PC-3 (cell line): ENCODE measurements at regions not wholly inside any gene's neighbourhood (a gene's known extent, or its start where the extent isn't known, plus 50 kb on each side); places are given as distances from the start of the nearest gene placed in this dataset.
"Not testable (repeated sequence)": the region's sequence is repeated elsewhere in the genome, so short reads cannot be mapped to it uniquely, and the experiment has no call there.

Experiments used
- ATAC-seq: fragments of 200-7000 bp; cut with Tn5 transposase; 2 replicates; pipeline ENCODE4 v1.9.1; 2020; ENCODE audit warnings: mild to moderate bottlenecking, moderate library complexity
- BruUV-seq: library from RNA; stranded (reverse); fragments of 400-500 nt; replicated peaks from 2 replicates; lab custom pipeline; 2021; lab: Mats Ljungman, UMichigan
- CTCF ChIA-PET: fragments of 300-600 bp; sonication (Branson Sonifier 250); formaldehyde crosslinking; loops from one replicate; lab custom pipeline; 2022; ENCODE audit warnings: antibody characterized with exemption; lab: Charles Lee
- POLR2A ChIA-PET: fragments of 300-600 bp; sonication (Branson Sonifier 250); formaldehyde crosslinking; loops from one replicate; lab custom pipeline; 2022; ENCODE audit warnings: antibody characterized with exemption; ENCODE audit not compliant: unreplicated experiment; lab: Charles Lee
- DNase-seq: peaks from one replicate; pipeline ENCODE4 v3.0.0-alpha.2; 2015
- H2AFZ ChIP-seq: fragments of 300-600 bp; sonication (generic); 2 replicates; pipeline ENCODE4 v1.6.0; 2016; ENCODE audit warnings: antibody characterized with exemption, low read length
- H3F3A ChIP-seq: fragments of 300-600 bp; sonication (generic); one replicate; pipeline ENCODE4 v1.6.0; 2017; ENCODE audit warnings: antibody characterized with exemption, low read length, control low read depth, mild to moderate bottlenecking; ENCODE audit not compliant: unreplicated experiment
- H3K27ac ChIP-seq: fragments of 300-600 bp; sonication (generic); 2 replicates; pipeline ENCODE4 v1.5.1; 2016; ENCODE audit warnings: mild to moderate bottlenecking, low read length
- H3K27me3 ChIP-seq: fragments of 300-600 bp; sonication (generic); 2 replicates; pipeline ENCODE4 v1.6.1; 2016; ENCODE audit warnings: low read length, mixed read lengths
- H3K36me3 ChIP-seq: fragments of 300-600 bp; sonication (generic); 2 replicates; pipeline ENCODE4 v1.6.1; 2016; ENCODE audit warnings: low read depth, mixed run types, low read length, mixed read lengths
- H3K4me1 ChIP-seq: fragments of 300-600 bp; sonication (generic); 2 replicates; pipeline ENCODE4 v1.5.1; 2016; ENCODE audit warnings: low read length; ENCODE audit not compliant: insufficient read depth
- H3K4me2 ChIP-seq: fragments of 300-600 bp; sonication (generic); 2 replicates; pipeline ENCODE4 v1.6.0; 2016; ENCODE audit warnings: low read length
- H3K4me3 ChIP-seq: fragments of 300-600 bp; sonication (generic); 2 replicates; pipeline ENCODE4 v1.5.1; 2016; ENCODE audit warnings: mild to moderate bottlenecking, low read length, mixed read lengths
- H3K79me2 ChIP-seq: fragments of 300-600 bp; sonication (generic); 2 replicates; pipeline ENCODE4 v1.6.1; 2017; ENCODE audit warnings: low read length, mixed read lengths
- H3K9ac ChIP-seq: fragments of 300-600 bp; sonication (generic); 2 replicates; pipeline ENCODE4 v1.6.0; 2016; ENCODE audit warnings: mild to moderate bottlenecking, low read length
- H3K9me2 ChIP-seq: fragments of 300-600 bp; sonication (generic); replicated peaks from 2 replicates; pipeline ENCODE4 v1.6.1; 2016; ENCODE audit warnings: mixed run types, low read length, mixed read lengths
- H3K9me3 ChIP-seq: fragments of 300-600 bp; sonication (generic); 2 replicates; pipeline ENCODE4 v1.6.1; 2016; ENCODE audit warnings: low read length, mixed read lengths
- H4K20me1 ChIP-seq: fragments of 300-600 bp; sonication (generic); 2 replicates; pipeline ENCODE4 v1.6.1; 2016; ENCODE audit warnings: low read length, mixed read lengths
- CTCF ChIP-seq: fragments of 300-600 bp; sonication (generic); conservative IDR thresholded peaks from 2 replicates; pipeline ENCODE4 v1.5.1; 2017; ENCODE audit warnings: antibody characterized with exemption, low read depth, mild to moderate bottlenecking, low read length
- intact Hi-C: fragments of 100-400 bp; cut with micrococcal nuclease; formaldehyde crosslinking; loops from 2 replicates; pipeline ENCODE4 v1.9.0; 2023

DNA sequence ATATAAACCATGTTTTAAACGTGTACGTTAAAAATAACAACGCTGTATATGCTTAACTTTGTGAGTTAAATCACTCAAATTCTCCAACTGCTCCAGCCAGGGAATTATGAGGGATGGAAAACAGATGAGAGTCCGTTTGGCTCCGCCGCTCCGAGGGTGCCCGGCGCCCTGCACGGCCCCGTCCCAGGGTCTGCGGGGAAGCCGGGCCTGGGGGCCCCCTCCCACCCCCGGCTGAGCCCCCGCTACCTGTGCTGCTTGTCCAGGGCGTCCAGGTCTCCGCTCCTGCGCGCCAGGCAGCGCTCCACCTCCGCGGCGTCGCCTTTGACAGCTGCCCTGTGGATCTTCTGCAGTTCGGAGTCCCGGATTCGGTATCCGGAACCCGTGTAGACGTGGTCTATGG is 415.5 kb downstream of the FOXD4L4 start:
- H3K4me1 ChIP-seq, intact Hi-C loops, BruUV-seq, H3K9me3 ChIP-seq, H2AFZ ChIP-seq, ATAC-seq, H3F3A ChIP-seq, H3K79me2 ChIP-seq, H4K20me1 ChIP-seq, POLR2A ChIA-PET, H3K9me2 ChIP-seq, H3K4me2 ChIP-seq, H3K36me3 ChIP-seq, H3K27ac ChIP-seq, DNase-seq, H3K4me3 ChIP-seq, H3K9ac ChIP-seq, CTCF ChIA-PET, H3K27me3 ChIP-seq: not testable (repeated sequence)

GRCh38 chr9:66153021-66153725 is 416.2 kb downstream of the FOXD4L4 start:
- peak overlapping the region; percentile 42; the same call in 1 of the 2 replicates for H3K4me3 ChIP-seq
- H3K36me3 ChIP-seq, H3K9ac ChIP-seq, H4K20me1 ChIP-seq, POLR2A ChIA-PET, H3K79me2 ChIP-seq, H3K27ac ChIP-seq, intact Hi-C loops, H3K4me1 ChIP-seq, H3K9me2 ChIP-seq, H3K27me3 ChIP-seq, CTCF ChIA-PET, H3F3A ChIP-seq, BruUV-seq, H3K9me3 ChIP-seq: not testable (repeated sequence)
- DNase-seq: peak; percentile 73
- peak overlapping the region; percentile 45; the same call in 1 of the 2 replicates for H2AFZ ChIP-seq
- 0 out of 2 replicates have a peak, but pooled peaks have one; percentile 12 for TF ChIP-seq CTCF
- H3K4me2 ChIP-seq: peak overlapping the region; percentile 74
- peak; percentile 100 for ATAC-seq

- H3K9ac ChIP-seq, H3K27me3 ChIP-seq, intact Hi-C loops, H3K4me1 ChIP-seq, H2AFZ ChIP-seq, H3K4me3 ChIP-seq, H3K4me2 ChIP-seq, H3F3A ChIP-seq, POLR2A ChIA-PET, H3K27ac ChIP-seq, BruUV-seq, H4K20me1 ChIP-seq, ATAC-seq, H3K36me3 ChIP-seq, CTCF ChIA-PET, H3K9me3 ChIP-seq, DNase-seq, H3K79me2 ChIP-seq, H3K9me2 ChIP-seq: not testable (repeated sequence)
Observed at GRCh38 chr9:66153971-66154691, 417.2 kb downstream of the FOXD4L4 start.

DNA sequence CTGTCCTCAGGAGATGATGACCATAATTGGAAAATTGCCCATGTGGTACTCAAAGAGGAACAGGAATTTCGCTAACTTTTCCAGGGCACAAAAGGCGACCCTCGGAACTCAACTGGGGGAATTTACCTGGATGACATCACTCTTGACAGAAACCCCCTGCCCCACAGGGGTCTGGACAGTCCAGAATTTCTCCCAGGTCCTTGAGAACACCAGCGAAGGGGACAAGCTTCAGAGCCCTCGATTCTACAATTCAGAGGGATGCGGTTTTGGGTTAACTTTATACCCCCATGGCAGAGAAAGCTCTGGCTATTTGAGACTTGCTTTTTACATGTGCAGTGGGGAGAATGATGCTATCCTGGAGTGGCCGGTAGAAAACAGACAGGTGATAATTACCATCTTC is 445.4 kb downstream of the FOXD4L4 start:
- H3K27me3 ChIP-seq, BruUV-seq, H3K9me3 ChIP-seq, H3K4me2 ChIP-seq, H3K9ac ChIP-seq, H4K20me1 ChIP-seq, ATAC-seq, H3K4me1 ChIP-seq, H3K9me2 ChIP-seq, H2AFZ ChIP-seq, CTCF ChIA-PET, H3K4me3 ChIP-seq, H3K36me3 ChIP-seq, POLR2A ChIA-PET, intact Hi-C loops, H3K27ac ChIP-seq, H3K79me2 ChIP-seq, H3F3A ChIP-seq, DNase-seq: not testable (repeated sequence)

DNA sequence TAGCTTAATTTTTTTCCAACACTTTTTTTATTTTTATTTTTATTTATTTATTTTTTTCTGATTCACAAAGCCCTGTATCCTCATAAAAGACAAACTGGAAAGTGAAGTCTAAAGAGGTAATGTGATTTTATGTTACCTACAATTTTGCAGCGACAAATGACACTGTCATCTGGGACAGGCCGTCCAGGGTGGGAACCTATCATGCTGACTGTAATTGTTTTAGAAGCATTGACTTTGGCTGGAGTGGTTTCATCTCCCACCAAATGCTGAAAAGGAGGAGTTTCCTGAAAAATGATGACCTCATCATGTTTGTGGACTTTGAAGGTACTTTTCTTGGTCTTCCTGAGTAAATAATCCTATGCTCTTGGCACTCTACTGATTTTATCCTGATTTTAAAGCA is 446.7 kb downstream of the FOXD4L4 start:
- H3F3A ChIP-seq, H3K9me3 ChIP-seq, intact Hi-C loops, H3K4me3 ChIP-seq, ATAC-seq, H3K36me3 ChIP-seq, DNase-seq, H3K27me3 ChIP-seq, BruUV-seq, H3K27ac ChIP-seq, H3K4me2 ChIP-seq, H4K20me1 ChIP-seq, CTCF ChIA-PET, H3K4me1 ChIP-seq, H3K9ac ChIP-seq, H3K9me2 ChIP-seq, H3K79me2 ChIP-seq, POLR2A ChIA-PET, H2AFZ ChIP-seq: not testable (repeated sequence)

GRCh38 chr9:66197199-66197598 is 460.3 kb downstream of the FOXD4L4 start:
- H4K20me1 ChIP-seq, CTCF ChIA-PET, H3K27ac ChIP-seq, H3K9me3 ChIP-seq, H3K4me2 ChIP-seq, H3K9ac ChIP-seq, intact Hi-C loops, H3K79me2 ChIP-seq, POLR2A ChIA-PET, H3K9me2 ChIP-seq, ATAC-seq, H3F3A ChIP-seq, H3K36me3 ChIP-seq, BruUV-seq, DNase-seq, H3K4me1 ChIP-seq, H3K4me3 ChIP-seq, H2AFZ ChIP-seq, H3K27me3 ChIP-seq: not testable (repeated sequence)
